Medulla oblongata (tissue), 1 donor: ENCODE measurements at regions not wholly inside any gene's neighbourhood (a gene's known extent, or its start where the extent isn't known, plus 50 kb on each side); places are given as distances from the start of the nearest gene placed in this dataset.
A peak's percentile ranks its signal among the peaks of the same experiment; 100 is the strongest.
"Not testable (repeated sequence)": the region's sequence is repeated elsewhere in the genome, so short reads cannot be mapped to it uniquely, and the experiment has no call there.

Source experiments
- DNase-seq: peaks from one replicate; pipeline ENCODE4 v3.0.0-alpha.2; 2015; ENCODE audit errors: extremely low spot score

DNA sequence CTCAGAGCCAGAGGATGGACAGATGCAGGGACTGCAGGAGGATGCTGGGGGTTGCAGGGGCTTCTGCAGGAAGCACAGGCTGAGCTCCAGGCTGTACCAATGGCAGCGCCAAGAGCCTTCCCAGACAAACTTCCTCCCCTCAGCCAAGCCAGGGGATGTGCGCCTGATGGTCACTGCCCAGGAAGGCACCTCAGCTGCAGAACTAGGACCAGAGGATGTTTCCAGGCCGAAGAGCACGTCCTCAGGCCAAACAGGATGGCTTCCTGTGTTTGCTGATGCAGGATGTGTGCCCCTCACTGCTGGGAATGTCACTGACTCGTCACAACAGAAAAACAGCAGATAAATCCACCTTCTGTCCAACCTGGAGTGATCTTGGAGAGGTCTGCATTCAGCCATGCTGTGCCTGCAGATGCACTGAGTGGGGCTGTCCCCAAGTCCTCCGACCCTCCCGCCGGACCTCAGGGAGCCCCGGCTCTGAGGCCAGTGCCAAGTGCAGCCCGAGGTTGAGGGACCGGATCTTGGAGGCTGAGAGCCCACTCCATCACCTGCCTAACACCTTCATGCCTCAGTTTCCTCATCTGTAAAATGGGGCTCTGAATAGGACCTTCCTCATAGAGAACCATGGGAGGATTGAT lies 152.5 kb upstream of the CHST15 start:
- DNase-seq, result no peak

DNA sequence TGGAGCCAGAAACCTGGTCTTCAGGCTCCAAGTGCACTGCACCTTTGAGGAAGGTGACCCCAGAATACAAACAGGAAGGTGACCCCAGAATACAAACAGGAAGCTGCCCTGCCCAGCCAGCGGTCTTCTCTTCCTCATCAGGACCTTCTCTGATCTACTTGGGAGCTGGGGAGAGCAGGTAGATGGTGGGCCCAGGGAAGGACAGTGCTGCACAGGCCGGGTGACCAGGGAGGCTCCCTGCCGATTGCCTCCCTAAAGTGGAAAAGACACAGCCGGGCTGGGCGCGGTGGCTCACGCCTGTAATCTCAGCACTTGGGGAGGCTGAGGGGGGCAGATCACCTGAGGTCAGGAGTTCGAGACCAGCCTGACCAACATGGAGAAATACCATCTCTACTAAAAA lies 151.8 kb upstream of the CHST15 start:
- no peak for DNase-seq

DNA sequence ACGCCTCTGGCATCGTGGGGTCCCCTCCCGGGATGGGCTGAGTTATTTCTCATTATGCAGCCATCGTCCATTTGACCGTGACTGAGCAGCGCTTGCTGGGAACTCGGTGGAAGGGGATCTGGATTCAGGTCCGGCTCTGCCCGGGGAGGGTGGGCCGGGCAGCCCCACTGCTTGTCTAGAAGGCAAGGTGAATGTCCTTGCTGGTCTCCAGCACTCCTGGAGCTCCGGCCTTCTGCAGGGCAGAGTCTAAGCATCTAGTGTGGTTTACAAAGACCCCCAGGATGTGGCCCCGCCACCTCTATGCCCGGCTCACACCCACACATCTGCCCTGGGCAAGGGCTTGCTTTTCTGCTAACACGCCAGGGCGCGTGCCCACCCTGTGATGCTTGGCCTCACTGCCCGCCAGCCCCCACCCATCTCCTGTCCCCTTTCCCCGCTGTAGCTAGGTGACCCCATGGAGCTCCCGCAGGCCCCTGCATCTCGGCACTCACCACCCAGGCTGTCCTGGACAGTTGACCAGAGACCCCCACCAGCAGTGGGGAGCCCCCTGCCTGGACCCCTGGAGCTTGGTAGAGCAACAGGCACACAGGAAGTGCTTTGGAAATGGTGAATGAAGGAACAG lies 151.0 kb upstream of the CHST15 start:
- DNase-seq, result no peak

DNA sequence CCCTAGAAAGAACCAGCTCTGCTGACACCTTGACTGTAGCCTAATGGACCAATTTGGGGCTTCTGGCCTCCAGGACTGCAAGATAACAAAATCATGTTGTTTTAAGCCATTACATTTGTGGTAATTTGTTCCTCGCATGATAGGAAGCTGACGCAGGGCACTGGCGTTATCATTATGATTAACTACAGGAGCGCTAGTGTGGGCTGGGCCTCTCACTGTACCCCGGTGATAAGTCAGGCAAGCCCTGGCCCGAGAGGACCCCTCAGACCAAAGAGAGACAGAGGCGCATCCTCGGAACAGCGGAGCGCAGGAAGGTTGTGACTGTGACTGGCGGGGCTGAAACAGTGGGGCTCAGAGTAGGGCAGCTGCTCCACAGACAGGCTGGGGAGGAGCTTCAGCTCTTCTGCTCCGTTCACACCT lies 150.3 kb upstream of the CHST15 start:
- DNase-seq, result no peak

DNA sequence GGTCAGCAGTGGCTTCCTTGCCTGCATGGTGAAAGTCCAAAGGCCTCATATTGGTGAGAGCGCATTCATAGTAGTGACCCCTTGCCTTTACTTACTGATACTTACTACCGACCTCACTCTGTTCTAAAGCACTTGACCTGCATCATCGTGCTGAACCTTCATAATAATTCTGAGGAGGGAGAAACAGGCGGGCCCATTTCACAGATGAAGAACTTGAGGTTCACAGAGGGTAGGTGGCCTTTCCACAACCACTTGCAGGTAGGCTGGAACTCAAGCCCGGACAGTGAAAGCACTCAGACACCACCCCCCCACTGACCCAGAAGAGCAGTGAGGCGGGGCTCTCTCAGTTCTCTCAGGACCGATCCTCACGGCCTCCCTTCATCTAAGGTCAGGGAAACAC lies 149.4 kb upstream of the CHST15 start:
- no peak for DNase-seq

DNA sequence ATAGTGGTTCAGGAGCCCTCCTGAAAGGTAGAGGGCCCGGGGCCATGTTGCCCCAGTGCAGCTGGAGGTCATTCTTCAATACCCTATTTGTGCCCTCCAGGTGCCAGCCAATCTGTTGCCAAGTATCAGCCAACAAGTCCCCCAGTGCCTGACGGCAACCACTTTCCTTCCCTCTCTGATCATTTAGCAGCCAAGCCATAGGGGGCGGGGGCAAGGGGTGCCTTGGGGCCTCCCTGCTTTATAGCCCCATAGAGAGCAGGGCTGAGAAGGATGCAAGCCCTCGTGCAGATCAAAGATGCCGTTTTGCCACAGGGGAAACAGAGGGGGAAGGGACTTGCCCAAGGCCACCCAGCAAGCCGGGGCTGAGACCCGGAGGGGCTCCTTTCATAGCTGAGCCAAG lies 149.0 kb upstream of the CHST15 start:
- DNase-seq, result no peak

DNA sequence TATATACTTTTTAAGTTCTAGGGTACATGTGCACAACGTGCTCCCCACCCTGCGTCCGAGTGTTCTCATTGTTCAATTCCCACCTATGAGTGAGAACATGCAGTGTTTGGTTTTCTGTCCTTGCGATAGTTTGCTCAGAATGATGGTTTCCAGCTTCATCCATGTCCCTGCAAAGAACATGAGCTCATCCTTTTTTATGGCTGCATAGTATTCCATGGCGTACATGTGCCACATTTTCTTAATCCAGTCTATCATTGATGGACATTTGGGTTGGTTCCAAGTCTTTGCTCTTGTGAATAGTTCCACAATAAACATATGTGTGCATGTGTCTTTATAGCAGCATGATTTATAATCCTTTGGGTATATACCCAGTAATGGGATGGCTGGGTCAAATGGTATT lies 148.1 kb upstream of the CHST15 start:
- DNase-seq, result not testable (repeated sequence)

DNA sequence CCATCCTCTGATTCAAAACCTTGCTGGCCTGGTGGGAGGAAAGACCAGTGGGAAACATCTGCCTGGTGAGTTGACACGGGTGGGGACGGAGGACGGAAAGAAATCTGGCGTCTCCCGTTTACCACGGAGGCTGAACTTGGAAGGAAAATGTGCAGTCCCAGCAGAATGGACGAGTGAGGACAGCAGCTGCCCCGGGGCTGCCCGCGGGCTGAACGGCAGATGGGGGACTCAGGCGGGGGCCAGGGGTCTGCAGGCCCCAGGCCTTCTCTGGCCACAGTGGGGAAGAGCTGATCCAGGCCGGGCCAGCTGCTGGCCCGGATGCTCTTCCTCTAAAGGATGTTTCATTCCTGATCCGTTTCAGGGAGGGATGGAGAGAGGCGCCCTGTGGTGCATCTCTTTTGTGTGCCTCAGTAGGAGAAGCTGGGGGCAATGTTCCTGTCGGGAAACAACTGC lies 147.5 kb upstream of the CHST15 start:
- DNase-seq, result no peak

DNA sequence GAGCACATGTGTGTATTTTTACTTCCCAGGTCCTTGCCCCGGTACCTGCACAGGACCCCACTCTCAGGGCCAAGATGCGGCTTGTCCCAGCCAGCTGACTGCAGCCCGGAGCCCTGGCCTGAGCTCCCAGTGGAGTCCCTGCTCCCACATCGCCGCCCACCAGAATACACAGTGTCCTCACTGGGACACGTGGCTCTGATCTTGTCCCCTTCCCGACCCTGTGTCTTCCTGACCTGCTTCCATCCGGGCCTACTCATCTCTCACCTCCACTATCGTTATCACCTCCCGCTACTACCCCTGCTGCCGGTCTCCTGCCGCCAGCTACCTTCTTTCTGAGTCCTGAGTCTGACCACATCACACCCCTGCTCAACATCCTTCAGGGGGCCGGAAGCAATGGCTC lies 146.3 kb upstream of the CHST15 start:
- no peak for DNase-seq

DNA sequence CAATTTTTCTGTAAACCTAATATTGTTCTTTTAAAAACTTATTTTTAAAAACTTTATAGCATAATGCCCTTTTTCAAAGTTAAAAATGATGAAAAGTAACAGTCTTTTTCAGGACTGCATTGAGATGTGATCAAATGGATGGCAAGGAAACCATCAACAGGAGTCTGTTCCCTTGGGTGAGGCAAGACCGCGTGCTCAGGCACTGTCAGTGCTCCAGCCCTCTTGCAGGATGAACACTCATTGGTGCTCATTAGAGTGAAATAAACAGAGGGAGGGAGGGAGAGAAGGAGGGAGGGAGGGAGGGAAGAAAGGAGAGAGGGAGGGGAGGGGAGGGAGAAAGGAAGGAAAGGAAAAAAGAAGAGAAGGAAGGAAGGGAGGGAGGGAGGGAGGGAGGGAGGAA lies 145.7 kb upstream of the CHST15 start:
- DNase-seq, result no peak

DNA sequence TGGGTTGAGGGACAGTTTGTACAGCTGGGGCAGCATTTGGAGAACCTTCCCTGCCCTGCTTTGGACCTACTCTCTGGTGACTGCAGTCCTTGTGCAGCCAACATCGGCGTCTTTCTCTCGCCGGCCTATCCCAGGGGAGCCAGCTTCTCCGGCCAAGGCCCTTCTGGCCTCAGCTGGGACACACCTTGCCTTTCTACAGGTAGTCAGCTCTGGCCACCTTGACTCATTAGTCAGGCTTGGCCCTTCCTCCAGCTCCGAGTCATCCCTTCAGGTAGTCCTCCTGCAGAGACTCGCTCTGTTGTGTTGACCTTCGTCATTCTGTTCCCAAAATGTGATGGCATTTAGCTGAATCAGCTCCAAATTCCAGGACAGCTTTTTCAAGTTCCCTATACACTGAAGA lies 145.0 kb upstream of the CHST15 start:
- no peak for DNase-seq

DNA sequence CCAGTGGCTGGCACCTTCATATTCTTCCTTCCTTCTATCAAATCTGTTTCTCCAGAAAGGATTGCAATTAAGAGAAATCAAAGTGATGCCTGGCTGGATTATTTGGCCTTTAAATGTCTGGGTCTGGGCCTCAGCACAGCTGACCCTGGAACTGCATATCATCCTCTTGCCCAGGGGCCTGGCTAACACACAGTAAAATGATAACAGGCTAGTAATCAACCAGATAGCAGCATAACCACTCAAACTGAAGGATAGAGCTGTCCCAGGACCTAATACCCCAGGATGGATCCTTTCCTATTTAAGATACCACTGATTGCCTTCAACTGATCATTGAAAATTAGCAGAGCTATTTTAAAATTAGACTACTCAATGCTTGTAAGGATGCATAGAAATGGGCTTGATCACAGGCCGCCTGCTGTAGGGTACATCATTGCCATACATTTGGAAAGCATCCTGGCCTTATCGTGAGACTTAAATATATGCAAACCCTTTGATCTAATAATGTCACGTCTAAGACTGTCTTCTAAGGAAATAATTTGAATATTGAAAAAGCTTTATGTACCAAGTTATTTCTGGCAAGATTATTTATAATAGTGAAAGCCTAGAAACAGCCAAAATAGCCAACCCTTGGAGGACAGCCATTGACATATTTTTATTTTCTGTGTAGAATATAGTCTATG lies 144.0 kb upstream of the CHST15 start:
- no peak for DNase-seq

DNA sequence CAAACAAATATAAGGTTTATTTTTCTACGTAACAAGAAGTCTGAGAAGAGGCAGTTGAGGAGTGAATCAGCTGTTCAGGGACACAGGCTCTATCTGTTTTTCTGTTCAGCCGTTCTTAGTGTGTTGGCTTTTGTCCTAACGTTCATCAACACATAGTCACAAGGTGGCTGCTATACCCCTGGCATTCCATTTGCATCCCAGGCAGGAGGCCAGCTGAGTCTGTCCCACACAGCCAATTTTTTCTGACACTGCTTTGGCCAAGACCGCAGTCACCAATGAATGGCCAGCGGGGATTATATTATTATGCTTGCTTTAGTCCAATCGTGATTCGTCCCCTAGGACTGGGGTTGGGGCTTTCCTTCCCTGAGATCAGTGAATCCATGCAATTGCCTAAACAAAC lies 143.4 kb upstream of the CHST15 start:
- peak; percentile 6 for DNase-seq

DNA sequence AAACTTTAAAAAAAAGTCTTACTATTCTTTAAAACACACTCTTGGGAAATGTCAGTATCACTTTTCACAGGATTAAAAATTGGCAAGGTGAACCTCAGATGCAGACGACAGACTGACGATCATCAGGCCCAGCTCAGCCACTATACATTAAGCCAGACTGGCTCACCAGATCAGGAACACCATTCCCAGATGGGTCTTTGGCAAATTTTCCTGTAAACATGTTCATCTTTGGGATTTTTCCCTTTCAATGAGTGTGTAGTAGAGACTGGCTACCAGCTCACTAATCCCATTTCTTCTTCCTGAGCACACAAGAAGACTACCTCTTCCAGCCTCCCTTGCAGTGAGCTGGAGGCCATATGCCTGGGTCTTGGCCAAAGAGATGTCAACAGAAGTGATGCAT lies 142.7 kb upstream of the CHST15 start:
- DNase-seq, result no peak

DNA sequence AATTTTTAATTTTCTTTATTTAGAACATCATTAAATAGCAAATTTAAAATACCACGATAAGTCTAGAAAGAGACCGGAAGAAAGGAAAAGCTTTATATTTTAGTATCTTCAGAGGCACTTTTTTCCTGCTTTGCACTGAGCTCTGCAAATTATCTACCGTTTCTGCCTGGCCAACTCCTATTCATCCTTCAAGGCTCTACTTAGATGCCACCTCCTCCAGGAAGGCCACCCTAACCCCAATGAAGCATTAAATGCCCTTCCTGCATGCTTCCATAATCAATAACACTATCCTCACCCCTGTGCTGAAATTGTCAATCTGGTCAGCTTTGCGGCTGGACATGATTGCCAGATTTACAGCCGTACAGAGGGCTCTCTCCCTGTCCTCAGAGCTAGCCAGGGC lies 141.8 kb upstream of the CHST15 start:
- DNase-seq, result no peak

DNA sequence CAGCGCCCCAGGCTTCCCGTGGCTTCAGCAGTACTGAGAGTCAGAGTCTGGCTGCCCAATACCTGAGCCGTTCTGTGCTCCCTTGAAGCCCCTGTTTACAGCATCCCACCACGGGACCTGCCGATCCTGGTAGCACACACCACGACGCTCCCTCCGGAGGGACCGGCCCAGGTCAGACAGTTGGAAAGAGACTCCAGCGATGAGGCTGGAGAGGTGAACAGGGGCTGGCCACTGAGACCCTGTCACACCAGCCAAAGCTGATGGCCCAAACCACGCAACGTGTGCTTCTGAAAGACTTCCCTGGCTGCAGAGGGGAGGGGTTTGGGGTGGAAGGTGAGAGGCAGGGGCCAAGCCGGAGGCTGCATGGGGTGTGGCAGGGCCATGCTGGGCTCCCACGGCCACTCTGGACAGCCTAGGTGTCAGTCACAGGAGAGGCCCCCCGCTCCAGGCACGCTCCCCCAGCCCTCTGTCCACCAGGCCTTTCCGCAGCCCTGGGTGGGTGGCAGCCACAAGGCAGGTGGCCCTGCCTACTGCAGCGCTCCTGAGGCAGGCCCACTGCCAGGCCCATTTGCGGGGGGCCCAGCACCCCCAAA lies 140.2 kb upstream of the CHST15 start:
- DNase-seq, result no peak

DNA sequence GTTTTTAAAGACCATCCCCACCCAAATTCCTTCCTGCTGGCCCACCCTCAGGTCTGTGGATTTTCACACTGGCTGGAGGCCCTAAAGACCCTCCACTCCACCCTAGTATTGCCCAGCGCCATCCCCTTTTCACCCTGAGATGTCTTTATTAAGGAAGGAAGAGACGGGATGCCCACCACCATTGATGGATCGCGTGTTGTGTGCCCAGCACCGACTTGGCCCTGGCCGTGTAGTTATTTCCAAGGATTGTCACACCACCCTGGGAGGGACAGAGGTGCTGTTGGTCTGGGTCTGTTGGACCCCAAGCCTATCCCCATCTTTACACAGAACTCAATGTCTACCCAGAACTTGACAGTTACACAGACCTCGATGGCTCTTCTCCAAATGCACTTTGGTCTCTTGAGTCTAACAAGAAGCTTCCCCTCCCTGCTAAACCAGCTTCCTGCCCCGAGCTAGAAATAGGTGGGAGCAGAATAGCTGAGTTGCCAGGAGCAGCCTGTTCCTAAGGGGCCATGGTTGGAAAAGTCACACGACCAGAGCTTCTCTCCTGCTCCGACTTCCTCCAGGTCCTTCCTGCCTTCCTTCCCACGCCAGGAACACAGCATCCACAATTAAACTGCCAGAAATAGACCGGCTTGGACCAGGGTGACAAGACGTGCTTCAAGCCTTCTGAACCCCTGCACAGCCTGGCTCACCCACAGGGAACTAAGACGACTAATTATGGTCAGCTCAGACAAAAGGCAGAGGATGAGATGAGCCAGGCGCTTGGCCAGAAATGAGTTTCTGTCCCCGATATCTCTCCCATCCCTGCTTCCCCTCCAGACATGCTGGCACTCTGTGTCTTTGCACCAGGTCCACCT lies 139.5 kb upstream of the CHST15 start:
- no peak for DNase-seq

DNA sequence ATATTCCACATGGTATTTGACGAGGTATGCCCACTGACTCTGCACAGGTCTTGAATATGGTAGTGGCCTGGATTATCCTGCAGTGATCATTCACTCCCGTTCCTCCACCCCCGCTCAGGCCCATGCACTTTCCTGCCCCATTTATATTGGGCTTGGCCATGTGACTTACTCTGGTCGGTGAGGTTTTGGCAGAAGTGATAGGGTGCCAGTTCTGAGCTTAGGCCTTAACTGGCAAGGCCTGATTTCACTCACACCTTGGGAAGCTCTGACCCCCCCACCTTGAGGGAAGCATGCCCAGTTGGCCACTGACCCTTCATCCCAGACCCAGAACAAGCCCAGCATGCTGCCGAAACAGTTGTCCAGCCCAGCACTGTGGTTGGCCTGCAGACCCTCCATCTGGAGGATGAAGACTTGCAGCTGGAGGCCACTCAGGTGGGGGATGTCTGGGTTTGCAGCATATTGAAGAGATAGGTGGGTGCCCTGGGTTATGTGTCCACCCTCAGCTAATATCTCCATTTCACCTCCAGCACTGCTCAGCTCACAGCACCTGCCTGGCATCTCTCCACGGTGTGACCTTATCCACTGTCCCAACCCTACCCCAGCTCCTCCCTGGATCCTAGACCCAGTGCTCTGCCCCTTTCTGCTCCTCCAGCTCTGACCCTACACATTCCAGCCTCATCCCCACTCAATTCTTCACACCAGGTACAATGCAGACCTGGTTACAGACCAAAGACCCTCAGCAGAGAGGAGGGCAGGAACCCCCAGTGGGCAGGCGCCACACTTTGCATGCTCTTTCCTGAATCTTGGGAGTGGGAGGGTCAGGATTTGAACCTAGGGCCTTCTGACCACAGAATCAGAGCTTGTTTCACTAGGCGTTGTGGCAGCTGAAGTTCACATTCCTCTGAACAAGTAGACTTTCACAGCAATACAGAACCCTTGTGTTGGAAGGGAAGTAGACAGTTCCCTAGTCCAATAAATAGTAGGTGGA lies 138.1 kb upstream of the CHST15 start:
- DNase-seq, result no peak

DNA sequence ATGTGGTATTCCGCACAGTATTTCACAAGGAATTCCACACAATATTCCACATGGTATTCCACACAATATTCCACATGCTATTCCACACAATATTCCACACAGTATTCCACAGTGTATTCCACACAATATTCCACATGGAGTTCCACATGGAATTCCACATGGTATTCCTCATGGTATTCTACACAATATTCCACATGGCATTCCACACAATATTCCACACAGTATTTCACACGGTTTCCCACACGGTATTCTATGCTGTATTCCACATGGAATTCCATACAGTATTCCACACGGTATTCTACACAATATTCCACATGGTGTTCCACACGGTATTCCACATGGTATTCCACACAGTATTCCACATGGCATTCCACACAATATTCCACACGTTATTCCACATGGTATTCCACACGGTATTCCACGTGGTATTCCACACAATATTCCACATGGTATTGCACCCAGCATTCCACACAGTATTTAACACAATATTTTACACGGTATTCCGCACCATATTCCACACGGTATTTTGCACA lies 137.3 kb upstream of the CHST15 start:
- DNase-seq, result no peak

DNA sequence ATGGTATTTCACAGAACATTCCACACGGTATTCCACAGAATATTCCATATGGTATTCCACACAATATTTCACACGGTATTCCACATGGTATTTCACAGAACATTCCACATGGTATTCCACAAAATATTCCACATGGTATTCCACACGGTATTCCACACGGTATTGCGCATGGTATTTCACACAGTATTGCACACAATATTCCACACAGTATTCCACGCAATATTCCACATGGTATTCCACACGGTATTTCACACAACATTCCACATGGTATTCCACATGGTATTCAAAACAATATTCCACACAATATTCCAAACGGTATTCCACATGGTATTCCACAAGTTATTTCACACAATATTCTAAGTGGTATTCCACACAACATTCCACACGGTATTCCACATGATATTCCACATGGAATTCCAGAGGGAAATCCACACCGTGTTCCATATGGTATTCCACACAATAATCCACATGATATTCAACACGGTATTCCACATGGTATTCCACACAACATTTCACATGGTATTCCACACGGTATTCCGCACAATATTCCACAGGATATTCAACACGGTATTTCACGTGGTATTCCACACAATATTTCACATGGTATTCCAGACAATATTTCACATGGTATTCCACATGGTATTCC lies 136.7 kb upstream of the CHST15 start:
- no peak for DNase-seq
